Mononuclear cell (primary cell): ENCODE measurements at regions not wholly inside any gene's neighbourhood (a gene's known extent, or its start where the extent isn't known, plus 50 kb on each side); places are given as distances from the start of the nearest gene placed in this dataset.

Source experiments
- H3K27me3 ChIP-seq: 2 replicates; pipeline ENCODE4 v1.6.0; 2011; ENCODE audit warnings: low read length, control low read depth; ENCODE audit not compliant: insufficient read depth
- H3K4me1 ChIP-seq: 2 replicates; pipeline ENCODE4 v1.5.1; 2011; ENCODE audit warnings: mild to moderate bottlenecking, low read length, control low read depth; ENCODE audit not compliant: insufficient read depth
- H3K4me3 ChIP-seq: 2 replicates; pipeline ENCODE4 v1.5.1; 2011; ENCODE audit warnings: mild to moderate bottlenecking, low read length, moderate library complexity
- H3K9me3 ChIP-seq: 2 replicates; pipeline ENCODE4 v1.5.1; 2011; ENCODE audit warnings: low read depth, mild to moderate bottlenecking, control low read depth, low read length

DNA sequence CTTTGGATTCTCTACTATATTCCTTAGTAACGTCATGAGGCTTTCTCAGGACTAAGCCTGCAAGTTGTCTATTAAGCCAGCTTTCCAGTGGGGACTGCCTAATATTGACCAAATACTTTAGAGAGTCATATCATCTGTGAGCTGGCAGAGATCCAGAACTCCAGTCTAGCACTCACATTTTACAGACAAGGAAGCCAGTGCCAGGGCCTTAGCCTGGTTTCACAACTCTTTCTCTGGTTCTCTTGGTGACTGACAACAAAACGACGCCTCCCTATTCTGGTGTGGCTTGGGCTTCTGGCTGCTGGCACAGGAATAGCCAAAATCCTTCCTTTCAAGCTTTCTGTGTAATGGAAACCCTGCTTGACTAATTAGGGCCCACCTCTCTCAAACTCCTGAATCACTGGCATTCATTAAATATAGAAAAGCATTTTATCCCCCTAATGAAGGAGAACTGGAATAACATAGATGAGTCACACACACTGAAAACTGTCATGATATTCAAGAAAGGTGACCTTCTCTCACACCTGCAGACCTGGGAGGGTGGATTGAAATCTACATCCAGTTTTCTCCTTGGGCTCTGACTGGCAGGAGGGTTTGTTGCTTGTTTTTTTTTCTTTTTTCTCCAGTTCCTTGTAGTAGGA, 75.2 kb upstream of the UBL3 start:
- Histone ChIP-seq H3K4me3 (no peak overlapping the region), H3K27me3 (no peaks in the 10 kb centered on the region), H3K4me1 (peaks cover 4% of the 10 kb centered on the region), H3K9me3 (no peaks in the 10 kb centered on the region)

DNA sequence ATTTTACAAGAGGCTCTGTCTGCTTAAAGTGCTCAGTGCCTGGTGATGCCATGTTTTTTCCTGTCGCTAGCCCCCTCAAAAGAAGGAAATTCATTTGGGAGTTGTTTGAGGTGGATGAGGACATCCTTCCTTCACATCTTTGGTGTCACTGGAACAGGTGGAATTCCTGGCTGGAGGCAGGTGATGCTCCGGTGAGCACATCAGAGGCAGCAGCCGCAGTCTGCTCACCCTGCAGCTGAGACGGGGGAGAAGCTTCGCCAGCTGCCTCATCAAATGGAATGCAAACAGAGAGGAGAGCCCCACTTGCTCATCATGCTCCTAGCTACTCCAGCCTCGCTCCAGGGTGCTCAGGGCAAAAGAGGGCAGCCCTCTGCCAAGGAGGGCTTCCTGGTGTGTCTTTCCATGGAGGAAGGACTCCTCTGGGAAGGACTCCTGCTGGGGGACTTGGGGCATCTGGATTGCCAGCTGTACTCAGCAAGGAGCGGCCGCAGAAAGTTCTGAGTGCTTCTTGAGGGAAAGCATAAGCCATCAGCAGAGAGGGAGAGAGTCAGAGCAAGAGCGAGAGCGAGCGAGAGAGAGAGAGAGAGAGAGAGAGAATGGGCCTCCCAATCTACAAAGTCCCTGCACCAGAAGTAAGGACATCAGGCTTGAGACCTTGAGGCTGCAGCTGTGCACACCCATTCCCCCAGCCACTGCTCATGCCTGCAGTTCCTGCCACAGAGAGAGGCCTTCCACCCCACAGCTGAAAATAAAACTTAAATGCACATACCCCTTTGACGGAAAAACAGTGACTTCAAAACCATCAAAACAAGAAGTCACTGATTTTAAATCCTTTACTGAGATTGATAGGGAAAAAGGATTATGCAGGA, 74.3 kb upstream of the UBL3 start:
- Histone ChIP-seq H3K4me3 (no peak overlapping the region), H3K4me1 (peaks cover 4% of the 10 kb centered on the region), H3K27me3 (no peaks in the 10 kb centered on the region), H3K9me3 (no peaks in the 10 kb centered on the region)

DNA sequence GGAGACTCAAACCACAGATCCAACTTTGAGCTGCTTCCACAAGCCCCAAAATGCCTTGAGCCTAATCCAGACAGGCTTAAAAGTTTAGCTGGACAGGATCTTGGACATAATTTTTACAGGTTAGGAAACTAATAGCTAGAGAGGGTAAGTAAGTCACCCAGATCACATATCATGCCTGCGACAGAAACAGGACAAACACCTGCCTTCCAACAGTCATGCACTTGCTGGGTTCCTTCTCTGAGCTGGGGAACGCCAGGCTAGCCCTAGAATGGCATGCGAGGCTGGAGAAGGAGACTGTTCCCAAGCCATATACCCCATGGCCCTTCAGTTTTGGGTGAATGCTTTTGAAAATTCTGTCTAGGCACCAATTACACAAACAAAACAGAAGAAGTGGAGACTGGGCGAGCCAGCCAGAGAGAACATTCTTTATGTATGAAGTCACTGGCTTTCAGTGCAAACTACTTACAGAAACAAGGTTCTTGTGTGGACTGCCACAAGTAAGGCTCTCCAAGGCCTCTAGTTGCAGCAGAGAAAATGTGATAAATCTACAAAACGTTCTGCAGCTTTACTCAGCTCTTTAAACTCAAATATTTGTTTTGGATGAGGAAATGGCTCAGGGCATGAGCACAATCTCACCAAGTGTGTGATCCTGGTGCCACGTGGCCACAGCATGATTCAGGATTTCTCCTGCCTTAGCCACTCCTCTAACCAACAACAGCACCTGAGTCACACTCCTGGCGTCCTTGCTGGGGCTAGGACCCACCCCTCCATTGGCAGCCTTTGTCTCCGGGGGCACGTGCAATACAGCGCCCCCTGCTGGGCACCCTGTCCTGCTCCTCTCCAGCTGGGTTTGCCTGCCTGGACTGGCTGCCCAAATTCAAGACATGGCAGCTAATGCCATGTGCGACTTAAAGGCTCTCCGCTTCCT, 73.4 kb upstream of the UBL3 start:
- no peaks in the 10 kb centered on the region for H3K9me3 ChIP-seq

DNA sequence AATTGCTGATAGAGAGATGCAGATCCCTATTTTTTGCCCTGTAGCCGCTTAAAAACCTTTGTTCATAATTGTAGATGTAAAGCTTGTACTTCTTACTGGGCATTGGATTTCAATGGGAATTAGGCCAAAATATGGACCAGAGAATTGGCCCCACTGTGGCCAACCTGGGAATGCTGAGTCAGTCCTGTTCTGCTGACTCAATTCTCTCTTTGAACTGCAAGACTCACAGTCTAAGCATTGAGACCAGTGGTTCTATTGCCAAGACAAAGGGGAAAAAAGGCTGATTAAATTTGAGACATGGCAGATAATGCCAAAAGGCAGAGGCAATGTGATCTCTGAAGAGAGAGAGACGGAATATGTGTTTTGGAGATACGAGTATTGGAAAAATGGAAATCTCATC, 72.5 kb upstream of the UBL3 start:
- H3K27me3 ChIP-seq, result no peaks in the 10 kb centered on the region
- no peaks in the 10 kb centered on the region for H3K9me3 ChIP-seq
- H3K4me3 ChIP-seq, result no peak overlapping the region
- H3K4me1 ChIP-seq, result peaks cover 4% of the 10 kb centered on the region

More for the DNA sequence above, 73.4 kb upstream of the UBL3 start:
- Histone ChIP-seq H3K4me3 (no peak overlapping the region), H3K4me1 (peaks cover 4% of the 10 kb centered on the region), H3K27me3 (no peaks in the 10 kb centered on the region)

DNA sequence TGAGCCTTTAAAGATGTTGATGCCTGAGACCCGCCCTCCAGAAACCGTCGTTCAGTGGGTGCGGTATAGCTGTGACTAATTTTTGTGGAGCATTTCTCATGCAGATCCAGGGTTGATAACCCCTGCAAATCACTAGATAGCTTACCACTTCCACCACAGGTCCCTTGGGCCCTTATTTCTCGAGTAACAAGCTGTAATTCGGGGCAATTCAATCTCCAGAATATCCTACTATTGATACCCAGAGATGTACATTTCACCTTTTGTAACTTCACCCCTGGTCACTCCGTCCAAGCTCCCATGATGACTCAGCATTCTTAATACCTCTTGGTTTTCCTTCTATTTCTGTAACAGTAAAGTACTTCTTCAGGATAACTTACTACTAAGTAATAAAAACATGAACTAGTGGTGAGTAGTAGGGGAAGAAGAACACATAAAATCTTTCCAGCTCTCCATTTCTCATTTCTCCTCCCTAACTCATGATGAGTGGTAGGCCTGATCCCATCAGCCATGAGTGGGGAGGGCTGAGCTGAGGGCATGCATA, 71.9 kb upstream of the UBL3 start:
- H3K27me3 ChIP-seq, result no peaks in the 10 kb centered on the region
- no peak overlapping the region for H3K4me3 ChIP-seq
- H3K9me3 ChIP-seq, result no peaks in the 10 kb centered on the region
- H3K4me1 ChIP-seq, result peaks cover 4% of the 10 kb centered on the region

DNA sequence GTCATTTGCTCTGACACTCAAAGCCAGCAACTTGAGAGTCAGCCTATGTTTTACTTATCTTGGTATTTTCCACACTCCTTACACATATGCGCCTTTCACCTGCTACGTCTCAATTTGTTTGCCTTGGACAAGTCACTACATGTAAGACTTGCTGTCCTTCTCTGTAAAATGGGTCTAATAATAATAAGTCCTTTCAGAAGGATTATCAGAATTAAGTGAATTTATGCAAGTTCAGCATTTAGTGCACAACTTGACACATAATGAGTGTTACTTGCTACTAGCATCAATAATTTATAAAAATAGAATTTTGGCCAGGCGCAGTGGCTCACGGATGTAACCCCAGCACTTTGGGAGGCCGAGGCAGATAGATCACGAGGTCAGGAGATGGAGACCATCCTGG, 71.1 kb upstream of the UBL3 start:
- Histone ChIP-seq H3K4me3 (no peak overlapping the region), H3K9me3 (no peaks in the 10 kb centered on the region), H3K27me3 (no peaks in the 10 kb centered on the region), H3K4me1 (peaks cover 4% of the 10 kb centered on the region)

DNA sequence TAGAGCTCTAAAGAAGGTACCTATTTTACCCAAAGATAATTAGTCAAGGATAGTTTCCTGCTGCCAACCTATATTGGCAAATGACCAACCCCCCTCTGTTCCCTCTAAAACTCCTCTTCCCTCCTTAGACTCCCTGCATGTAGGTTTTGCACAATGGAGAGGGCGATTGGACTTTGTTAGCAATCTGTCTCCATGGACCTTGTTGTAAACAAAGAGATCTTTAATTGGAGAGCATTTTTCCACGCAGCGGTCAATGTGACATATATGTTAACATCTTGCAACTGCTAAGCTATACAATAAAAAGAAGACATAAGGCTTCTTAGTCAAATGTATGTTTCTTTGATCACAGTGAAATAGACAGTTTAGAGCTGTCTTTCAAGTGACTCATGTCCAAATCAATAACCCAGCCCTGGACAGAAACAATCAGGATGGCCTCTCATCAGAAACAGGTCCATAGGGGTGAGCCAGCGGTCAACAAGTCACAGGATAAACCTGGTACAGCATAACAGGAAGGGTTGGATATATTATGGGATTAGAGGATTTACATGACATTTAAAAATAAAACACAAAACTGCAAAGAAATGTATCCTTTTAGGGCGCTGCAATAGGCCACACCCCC, 69.7 kb upstream of the UBL3 start:
- Histone ChIP-seq H3K4me3 (no peak overlapping the region), H3K4me1 (peaks cover 4% of the 10 kb centered on the region), H3K9me3 (no peaks in the 10 kb centered on the region), H3K27me3 (no peaks in the 10 kb centered on the region)

DNA sequence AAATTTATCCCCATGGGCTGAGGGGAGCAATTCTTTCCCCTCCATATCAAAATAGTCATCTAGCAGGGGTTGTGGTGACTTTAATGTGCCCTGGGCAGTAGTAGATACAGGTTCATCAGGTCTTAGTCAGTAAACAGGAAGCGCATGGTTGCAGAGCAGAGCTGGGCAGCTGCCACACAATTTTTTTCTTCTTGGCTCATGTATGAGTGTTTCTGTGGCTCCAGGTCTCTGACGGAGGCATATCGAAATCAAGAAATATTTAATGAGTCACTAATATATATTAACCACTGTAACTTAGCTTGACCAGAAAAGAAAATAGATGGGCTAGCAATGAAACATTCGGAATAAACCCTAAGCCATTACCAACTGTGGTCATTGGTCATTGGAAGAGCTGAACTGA, 68.4 kb upstream of the UBL3 start:
- Histone ChIP-seq H3K9me3 (peaks cover 5% of the 10 kb centered on the region), H3K4me1 (peaks cover under 1% of the 10 kb centered on the region), H3K4me3 (no peak overlapping the region), H3K27me3 (no peaks in the 10 kb centered on the region)

DNA sequence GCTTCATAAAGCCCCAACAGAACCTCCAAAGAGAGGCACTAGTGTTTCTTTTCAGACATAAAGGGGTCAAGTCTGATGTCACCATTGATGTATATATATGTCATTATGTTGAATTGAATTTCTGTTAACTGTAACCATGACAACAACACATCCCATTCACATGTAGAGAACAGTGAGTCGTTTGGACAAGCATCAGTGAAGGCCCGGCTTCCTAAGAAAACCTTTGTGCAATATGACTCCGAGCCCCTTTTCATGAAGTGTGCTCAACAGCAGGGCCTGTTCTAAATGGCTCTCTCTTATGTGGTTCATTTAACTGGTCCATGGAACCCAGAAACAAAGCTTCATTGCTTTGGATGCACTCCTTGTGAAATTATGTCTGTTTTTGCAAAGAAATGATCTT, 67.2 kb upstream of the UBL3 start:
- no peaks in the 10 kb centered on the region for H3K4me1 ChIP-seq
- H3K4me3 ChIP-seq, result no peak overlapping the region
- H3K9me3 ChIP-seq, result peaks cover 5% of the 10 kb centered on the region
- H3K27me3 ChIP-seq, result no peaks in the 10 kb centered on the region

DNA sequence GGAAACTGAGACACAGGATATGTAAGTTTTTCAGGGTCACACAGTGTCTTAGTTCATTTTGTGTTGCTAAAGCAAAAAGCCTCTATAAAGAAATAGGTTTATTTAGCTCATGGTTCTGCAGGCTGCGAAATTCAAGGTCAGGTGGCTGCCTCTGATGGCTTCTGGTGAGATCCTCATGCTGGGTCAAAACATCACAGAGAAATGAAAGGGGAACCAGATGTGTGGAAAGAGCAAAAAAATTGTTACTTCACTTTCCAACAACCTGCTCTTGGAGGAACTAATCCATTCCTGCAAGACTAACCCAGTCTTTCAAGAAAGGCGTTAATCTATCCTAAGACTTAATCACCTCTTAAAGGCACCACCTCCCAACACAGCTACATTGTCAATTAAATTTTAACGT, 64.2 kb upstream of the UBL3 start:
- H3K4me3 ChIP-seq, result no peak overlapping the region
- peaks cover 5% of the 10 kb centered on the region for H3K9me3 ChIP-seq
- H3K27me3 ChIP-seq, result no peaks in the 10 kb centered on the region
- no peaks in the 10 kb centered on the region for H3K4me1 ChIP-seq

DNA sequence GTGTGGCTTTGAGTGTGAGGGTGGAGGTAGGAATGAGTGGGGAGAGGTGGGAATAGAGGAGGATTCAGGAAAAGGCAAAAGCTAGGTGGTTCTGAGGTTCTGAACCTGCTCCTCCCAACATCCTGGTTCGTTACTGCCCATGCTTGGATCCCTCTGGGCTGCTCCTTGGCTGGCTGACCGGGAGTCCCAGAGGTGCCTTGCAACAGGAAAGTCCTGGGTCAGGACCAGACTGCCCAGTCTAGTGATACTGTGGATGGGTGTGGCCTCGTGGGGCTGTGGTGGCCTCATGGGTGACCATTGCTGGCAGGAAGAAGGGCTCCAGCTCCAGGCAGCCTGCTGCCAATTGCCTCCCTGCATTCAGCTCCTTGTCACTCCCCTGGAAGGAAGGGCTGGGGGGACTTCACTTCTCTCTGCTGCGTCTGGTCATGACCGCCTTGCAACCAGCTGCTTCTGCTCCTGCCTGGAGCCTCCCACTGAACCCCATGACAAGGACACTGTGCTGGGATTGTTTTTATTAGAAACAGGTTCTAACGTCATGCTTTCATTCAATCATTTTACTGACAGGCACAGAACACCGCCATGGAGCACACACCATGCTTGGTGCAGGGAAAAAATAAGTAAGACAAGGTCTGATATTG, 61.5 kb upstream of the UBL3 start:
- Histone ChIP-seq H3K4me1 (no peaks in the 10 kb centered on the region), H3K9me3 (peaks cover 5% of the 10 kb centered on the region), H3K4me3 (no peak overlapping the region), H3K27me3 (no peaks in the 10 kb centered on the region)

DNA sequence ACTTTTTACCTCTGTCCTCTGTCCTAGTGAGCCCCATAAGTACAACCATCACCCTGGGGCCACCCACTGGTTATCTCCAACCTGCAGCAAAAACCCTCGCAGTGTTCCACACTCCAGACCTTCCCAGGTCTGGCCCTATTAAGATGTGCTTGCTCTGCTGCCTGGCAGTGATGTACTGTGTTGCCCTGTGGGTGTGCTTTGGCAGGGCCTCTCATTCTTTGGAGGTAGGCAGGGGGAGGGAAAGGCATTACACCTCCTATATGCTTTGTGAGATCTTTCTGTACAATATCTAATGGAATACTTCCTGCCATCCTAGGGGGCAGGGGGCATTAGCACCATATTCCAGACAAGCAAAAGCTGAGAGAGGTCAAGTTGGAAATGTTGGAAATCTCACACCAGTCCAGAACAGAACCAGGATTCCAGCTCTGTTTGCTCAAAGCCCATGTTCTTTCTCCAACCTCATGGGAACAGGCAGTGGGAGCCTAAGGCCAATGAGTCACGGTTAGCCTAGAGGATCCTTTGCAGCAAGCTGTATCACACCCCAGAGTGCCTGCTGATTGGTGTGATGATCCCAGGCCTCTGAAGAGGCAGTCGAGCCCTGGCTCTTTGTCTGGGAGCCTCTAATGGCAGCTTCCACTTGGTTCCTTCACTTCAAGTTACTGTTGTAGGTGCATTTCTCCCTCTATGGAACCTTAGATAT, 59.7 kb upstream of the UBL3 start:
- H3K27me3 ChIP-seq, result no peaks in the 10 kb centered on the region
- H3K9me3 ChIP-seq, result peaks cover 5% of the 10 kb centered on the region
- peaks cover 4% of the 10 kb centered on the region for H3K4me1 ChIP-seq
- no peak overlapping the region for H3K4me3 ChIP-seq

DNA sequence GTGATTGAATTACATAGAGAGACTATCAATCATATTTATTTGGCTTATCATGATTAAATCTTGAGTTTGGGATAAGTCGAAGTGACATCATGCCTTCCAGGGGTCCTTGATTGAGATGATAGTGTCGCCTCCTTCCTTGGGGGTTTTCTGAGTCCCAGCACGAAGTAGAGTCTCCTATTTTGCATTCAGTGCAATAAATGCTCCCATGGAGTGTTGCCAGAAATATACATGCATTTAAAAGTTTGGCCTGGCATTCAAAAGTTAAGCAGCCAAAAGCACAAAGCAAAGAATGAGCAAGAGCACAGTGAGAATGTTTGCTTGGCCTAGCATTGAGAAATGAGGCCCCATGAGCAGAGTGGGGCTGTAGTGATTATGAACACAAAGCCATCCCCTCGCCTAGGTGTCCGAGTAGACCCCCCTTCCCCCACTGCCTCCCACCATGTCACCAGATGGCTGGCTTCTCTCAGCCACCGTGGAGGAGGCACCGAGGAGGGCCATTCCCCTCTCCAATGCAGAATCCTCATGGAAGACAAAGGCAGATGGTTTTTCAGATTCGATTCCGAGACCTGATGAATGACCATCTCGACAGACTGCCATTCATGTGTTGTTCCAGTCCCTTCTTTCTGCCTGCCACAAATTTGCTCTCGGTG, 58.8 kb upstream of the UBL3 start:
- H3K4me1 ChIP-seq, result peaks cover 4% of the 10 kb centered on the region
- H3K27me3 ChIP-seq, result no peaks in the 10 kb centered on the region
- peaks cover 2% of the 10 kb centered on the region for H3K9me3 ChIP-seq
- H3K4me3 ChIP-seq, result no peak overlapping the region
